GM18511 (cell line): ENCODE measurements at regions not wholly inside any gene's neighbourhood (a gene's known extent, or its start where the extent isn't known, plus 50 kb on each side); places are given as distances from the start of the nearest gene placed in this dataset.

Experiments
- ATAC-seq: cut with Tn5 transposase; IDR thresholded peaks from one replicate; pipeline ENCODE4 v1.9.1; 2021; ENCODE audit warnings: mild to moderate bottlenecking, moderate library complexity; ENCODE audit not compliant: unreplicated experiment

DNA sequence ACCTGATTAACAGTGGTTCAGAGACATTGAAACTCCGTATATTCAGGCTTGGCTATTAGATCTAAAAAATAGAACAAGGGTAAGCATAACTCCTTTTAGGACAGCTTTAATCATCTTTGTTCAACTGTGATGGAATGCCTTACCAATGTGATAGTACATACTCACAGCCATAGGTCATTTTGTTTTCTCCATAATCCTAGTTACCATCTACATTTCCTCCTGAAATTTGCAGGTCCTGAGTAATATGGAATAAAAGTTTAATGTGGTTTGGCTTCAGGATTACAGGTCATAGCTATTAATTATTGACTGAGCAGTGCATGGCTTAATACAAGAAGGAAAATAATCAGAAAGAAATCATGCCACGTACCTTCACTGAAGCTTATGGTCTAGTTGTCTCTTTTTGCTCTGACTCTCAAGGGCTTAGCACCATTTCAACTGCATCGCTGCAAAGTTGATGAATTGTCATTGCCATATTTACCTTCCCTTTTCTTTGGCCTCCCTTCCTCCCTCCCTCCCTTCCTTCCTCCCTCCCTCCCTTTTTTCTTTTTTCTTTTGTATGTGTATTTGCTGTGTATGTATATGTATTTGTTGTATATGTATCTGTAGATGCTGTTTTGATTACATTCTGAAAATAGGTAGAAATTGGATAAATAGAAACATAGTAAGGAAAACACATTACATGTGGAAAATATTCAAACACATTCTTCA is 250.9 kb upstream of the ZNF608 start:
- ATAC-seq = no peak

DNA sequence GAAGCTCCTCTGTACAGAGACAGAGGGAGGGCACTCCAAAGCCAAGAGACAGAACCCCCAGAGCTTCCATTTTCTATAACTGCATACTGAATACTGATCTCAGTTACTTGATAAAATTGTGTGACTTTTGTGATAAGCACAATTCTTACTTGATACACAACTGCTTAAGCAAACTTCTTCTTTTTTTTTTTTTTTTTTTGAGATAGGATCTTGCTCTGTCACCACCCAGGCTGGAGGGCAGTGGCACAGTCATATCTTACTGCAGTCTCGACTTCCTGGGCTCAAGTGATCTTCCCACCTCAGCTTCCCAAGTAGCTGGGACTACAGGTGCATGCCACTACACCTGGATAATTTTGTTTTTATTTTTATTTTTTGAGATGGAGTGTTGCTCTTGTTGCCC is 252.1 kb upstream of the ZNF608 start:
- no peak for ATAC-seq

DNA sequence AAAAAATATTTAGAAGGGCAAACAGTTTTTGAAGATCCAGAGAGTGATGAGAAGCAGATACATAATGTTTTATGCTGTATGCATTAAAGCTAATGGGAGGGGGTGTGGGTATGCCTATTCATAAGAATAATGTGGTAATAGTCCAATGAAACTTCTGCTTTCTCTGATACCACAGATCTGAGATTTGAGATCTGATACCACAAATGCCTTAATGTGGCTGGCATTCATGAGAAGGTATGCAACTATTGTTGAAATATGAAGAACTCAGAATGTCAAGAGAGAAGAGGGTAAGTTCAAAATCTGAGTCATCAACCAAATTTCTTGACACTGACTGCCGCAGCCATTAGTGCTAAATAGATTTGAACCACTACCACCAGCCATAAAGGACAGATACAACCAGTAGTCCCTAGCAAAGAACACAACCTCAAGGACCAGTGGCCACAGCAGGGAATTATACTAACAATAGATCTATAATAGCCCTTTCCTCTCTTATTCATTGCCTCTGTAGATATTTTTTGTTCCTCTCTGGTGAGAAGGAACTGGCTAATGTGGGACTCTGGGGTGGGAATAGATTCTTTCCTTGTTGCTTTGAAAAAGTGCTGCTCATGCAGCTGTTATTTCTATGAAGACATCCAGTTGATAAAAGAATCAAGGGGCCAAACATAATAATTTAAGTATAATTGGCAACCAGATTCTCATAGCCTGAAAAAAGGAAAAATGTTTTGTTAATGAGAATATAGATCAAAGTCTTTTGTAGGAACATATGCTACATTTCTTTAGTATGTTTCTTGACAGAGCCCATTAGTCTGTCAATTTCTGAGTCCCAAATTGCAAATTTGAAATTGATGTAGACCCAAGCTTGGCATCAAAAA is 256.5 kb upstream of the ZNF608 start:
- no peak for ATAC-seq

DNA sequence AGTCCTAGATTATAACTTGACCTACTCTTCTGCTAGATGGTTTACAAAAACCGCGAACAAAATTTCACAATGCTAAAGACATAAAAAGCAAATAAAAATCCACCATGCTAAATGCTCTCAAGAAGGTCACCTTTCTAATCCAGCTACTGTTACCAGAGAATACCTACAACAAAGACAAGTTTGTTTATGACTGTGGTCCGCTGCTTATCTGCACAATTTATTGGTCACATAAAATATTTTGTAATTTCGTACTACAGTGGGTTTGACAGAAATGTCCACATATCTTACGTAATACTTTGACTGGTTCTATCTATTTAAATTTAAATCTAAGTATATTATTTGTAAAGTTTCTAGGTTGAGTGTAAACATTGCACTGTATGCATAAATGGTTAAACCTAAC is 257.6 kb upstream of the ZNF608 start:
- no peak for ATAC-seq

DNA sequence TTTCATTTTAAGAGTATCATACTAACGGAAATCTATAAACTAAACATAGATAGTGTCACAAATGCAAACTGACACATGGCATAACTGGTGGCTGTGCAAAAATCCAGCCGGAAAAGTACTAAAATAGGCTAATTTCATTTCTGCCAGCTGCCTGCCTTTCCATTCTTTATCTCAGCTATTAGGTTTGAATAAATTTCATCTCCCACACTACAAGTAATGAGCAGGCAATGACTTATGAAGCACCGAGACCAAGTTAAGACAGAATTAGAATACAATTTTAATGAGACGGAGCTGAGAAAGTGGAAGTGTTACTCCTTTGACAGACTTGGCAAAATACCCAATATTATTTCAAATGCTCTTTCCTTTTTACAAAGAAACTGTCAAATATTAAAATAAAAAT is 258.8 kb upstream of the ZNF608 start:
- ATAC-seq = peak; percentile 54

DNA sequence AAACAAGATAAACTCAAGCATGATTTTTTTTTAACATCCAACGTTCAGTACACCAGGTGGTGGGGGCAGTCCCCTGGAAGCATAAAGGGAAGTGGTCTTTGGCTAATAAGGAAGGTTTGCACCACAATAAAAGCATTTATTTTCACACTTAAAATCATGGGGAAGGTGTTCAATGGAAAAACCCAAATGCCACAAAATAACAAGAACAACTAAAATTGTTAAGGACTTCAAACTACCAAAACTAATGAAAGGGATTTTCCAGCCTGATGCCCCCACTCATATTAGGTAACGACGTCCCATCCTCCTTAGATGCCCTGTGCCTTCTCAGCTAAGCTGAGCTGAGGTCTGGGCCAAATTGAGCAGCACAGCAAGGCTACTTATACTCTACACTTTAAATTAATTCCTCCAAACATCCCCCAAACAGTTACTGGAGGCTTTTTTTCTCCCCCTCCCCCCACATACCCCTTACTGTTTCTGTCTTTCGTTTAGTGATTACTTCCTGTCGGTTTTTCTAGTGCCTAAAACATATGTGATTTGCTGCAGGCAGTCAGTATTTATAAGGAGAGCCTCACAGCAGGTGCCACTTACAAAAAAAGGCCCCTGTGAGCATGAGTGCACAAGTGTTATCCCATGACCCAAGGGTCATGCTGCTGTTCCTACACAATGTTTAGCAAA is 259.7 kb upstream of the ZNF608 start:
- peak; percentile 67 for ATAC-seq

DNA sequence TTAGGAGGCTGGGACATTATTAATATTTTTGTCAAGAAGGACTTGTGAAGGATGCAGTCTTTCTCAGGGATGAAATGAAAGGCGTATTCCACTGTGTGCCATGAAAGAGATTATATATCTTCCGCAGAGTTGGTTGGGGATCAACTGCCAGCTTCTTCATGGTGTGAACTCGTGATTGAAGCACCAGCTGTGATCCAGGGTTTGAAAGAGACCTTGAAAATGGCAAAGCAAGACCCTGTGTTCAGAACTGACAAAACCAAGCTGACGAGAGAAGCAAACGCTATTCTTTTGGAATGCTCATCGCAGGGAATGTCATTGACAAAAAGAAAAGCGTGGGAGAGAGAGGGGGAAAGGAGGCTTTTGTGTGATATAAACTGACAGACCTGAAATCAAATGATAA is 263.9 kb upstream of the ZNF608 start:
- ATAC-seq = no peak

DNA sequence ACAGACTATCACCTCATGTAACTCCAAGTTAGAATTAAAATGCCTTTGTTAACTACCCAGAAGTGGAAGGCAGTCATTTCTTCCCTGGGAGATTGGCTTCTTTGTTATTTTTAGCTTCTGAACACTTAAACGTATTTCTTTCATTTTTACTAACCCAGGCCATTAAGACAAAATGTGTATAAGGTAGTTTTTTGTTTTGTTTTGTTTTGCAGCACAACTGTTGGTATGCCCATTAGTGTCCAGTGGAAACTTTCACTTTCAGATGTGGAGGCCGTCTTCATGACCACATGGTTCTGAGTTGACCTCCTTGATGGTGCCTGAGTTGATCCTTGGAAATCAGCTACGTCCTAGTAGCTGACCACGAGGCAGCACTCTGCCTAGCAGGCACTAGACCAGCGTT is 264.6 kb upstream of the ZNF608 start:
- ATAC-seq = peak; percentile 55

DNA sequence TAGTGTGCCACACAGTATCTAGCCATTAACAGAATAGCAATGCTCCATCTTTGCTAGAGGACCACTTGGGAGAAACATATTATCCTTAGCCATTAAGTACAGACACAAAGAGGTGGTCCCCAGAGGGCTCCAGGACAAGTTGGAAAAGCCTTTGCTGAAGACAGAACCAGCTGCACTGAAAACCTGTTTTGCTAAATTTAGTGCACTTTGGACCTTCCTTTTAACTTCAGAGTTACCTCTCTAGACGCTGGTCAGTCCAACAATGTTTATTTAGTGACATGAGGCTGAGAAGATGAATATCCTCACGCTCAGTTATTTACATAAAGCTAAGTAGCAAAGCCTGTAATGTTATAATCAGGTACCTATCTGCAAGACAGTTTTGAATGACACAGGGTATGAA is 265.0 kb upstream of the ZNF608 start:
- ATAC-seq = peak; percentile 7

DNA sequence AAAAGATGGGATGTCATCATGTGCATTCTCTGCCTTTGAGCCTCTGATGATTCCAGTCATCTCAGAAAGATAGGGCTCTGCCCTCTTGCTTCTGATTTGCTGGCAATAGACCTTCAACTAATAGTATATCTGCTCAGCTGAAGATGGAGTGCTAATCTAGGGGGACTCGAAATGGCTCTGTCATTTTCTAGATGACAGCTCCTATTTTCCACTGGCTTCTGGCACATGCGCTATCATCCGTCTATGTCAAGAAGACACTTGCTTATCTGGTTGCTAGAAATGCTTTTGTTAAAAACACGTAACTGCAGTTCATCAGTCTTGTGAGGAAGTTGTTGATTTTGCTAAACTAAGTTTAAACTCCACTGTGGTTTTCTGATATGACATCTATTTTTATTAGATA is 265.5 kb upstream of the ZNF608 start:
- ATAC-seq = no peak

DNA sequence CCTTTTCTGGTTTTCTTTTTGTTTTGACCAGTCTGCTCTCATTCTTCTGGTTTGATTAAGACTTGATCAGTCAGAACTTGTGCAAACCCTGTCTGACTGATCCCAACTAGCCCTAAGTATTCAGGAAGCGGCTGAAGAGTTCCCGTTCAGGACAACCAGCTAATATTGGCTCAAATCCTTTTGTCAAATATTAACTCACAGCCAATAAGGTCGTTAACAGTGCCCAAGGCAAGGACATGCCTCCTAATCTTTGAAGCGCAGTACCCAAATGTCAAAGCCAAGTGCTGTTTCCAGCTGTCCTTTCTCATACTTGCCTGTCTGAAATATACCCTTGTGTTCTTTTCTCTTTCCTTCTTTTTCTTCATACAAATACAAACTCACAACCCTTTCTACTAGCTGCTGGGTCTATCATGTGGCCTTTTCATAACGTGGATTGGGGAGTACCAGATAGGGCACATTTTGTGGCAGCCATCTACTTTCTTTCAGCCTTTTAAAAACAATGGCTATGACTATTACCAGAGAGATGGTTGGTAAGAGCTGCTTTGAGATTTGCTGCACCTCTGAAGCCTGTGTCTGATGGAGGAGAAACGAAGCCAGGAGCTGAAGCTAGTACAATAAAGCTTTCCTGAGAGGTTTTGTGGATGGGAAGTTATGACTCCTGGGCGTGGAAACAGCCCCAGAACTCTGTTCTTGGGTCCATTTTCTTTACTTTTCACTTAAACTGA is 266.4 kb upstream of the ZNF608 start:
- ATAC-seq = no peak

DNA sequence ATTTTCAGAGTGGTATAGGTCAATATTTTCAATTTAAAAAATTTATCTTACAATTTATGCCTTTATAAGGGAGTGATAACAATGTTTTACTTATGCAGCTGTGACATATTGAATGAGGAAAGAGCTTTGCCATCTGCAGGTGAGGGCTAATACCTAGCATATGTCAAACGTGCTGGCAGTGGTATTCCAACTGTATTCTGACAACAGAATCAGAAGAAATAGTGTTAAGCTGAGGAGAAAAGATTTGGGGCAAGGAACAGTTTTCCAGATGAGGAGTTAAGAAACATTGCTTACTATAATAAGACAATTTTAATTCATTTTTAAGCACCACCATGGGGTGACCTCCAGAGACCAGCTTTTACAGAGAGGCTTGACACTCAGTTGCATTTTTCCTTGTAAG is 267.8 kb upstream of the ZNF608 start:
- no peak for ATAC-seq

DNA sequence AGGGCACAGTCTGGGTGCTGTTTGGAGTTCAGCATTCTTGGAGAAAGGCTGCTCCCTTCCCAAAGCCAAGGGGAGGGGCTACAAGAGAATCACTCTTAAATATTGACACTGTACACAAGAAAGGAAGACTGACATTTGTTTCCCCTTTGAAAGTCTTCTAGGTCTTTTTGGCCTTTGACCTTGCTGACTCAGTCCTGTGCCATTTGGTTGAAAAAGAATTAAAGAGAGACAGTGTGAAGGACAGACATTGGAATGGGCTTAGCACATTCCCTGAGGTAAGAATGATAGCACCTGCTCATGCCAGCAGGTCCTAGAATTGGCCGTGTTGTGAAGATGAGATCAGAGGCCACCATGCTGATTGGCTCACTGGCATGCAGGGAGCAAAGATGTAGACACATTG is 271.4 kb upstream of the ZNF608 start:
- no peak for ATAC-seq

DNA sequence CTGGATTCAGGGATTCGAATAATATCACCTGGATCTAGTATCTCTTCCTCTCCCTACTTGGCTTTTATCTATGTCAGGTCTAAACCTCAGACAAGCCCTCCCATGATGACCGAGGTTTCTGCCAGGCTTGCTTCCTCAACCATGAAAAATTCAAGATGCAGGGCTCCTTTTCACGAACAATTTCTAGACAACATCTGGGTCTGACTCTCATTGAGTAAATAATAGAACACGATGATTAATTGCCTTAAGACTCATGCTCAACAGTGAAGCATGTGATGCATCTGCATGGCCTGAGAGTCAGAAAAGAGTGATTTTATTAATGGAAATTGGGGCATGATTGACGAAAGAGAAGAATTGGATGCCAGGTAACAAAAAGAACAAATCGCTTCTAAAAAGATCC is 277.2 kb upstream of the ZNF608 start:
- ATAC-seq = no peak

DNA sequence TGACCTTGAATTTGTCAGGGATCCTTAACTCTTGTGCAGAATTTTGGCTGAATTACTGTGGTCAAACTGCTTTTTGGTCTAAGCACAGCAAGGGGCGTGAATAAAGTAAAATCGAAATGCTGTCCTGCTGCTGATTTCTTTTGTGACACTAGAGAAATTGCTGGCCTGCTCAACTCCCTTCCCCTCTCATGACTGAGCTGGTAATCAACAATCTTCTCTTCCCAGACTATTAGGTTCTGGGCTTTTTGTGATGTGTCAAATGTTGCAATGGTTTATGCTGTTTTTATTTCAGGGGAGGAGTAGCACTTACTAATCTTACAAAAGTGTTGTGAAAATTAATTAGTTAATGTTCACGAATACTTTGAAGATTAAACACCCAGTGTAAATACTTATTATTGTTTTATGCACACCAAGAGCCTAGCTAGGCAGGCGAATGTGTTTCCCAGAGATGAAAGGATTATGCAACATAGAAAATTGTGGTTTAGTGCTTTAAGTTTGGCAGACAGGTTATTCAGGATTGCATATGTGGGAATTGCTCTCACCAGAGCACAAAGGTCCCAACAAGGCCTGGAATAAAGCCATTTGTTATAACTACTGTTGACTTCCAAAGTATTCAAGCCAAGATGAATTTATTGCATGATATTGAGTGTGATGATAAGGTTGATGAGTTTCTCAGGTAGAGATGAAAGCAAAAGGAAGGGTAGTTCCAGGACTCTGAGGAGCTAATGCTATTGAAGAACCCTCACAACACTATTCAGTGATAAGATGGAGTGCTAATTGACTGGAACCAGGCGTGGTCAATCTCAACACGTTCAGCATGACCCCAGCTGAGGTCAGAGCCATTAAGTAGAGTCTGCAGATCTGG is 280.7 kb upstream of the ZNF608 start:
- no peak for ATAC-seq

DNA sequence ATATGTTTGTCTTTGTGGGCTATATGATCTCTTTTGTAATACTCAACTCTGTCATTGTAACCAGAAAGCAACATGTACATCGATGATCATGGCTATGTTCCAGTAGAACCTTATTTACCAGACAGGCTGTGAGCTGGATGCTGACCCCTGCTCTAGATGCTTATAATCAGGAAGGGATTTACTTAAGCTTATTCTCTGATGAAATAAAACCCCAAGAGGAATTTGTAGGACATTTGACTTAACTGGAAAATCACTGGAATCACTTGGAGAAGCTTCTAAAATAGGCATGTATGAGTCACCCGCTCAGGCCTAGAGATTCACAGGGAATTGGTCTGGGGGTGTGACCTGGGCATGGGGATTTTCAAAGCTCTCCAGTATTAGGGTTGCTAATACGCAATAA is 285.8 kb upstream of the ZNF608 start:
- ATAC-seq = no peak

DNA sequence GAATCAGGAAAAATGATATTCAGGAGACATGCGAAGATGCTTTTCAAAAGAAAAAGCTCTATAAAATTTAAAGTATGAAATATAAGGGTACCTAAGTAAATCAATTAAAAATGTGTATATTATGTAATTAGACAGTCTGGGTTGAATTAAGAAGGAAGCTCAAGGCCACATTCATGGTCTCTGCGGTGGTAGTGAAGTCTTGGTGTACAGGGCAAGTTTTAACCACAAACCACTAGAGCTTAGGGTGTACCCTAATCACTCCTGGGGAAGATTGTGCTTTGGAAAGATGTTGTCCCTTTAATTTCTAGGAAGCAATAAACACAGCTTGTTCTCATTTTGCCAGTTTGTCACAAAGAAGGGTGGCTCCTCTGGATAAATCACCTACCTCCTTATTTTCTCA is 287.2 kb upstream of the ZNF608 start:
- ATAC-seq = no peak

DNA sequence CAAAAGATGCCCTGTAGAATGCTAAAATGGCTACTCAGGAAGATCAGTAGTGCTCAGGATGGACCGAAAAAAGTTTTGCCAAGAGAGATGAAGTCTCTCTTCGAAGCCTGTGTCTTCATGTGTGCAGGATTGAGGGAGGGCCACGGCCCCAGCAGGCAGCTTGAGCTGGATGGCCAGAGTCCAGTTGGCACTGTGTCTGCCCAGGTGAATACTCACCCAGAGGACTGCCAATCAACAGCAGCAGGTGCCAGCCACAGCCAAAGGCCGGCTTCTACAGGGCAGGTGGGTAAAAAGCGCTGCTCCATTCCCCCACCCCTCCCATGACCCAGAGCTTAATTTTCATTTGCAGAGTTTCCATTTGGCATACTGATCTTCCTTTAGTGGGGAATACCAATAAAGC is 287.9 kb upstream of the ZNF608 start:
- ATAC-seq = no peak

DNA sequence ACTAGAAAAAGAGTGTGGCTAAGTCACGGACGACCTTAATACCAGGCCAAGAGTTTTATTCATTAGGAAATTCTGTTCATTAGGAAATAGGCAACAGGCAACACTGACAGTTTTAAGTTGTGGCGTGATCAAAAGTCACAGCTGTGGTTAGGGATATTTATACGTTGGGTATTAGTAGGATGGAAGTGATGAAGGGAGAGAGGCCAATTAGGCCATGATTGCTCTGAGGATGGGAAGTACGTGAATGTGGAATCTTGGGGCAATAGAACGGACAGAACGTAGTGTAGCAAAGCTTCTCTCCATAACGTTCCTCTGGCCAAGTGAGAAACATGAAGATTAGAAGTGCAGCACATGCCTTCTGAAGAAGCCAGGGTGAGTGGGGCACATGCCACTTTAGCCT is 290.1 kb upstream of the ZNF608 start:
- no peak for ATAC-seq

DNA sequence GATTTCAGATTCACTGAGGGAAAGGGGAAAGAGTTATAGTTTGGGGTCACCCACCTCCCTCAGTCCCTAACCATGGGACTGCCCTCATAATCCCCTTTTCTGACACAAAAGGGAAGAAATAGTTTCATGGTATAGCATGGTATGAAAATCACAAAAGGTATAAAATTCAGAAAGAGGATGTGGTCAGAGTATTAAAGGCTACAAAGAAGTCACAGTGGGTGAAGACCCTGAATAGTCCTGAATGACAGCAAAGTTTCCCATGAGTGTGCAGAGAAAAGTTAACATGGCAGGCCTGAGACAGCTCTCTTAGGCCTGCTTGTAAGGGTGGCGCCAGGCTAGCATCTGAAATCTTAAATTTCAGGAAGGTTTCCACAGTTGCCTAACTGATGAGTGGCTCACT is 290.6 kb upstream of the ZNF608 start:
- ATAC-seq = no peak
